ENCODE measurements at regions not wholly inside any gene's neighbourhood (a gene's known extent, or its start where the extent isn't known, plus 50 kb on each side); places are given as distances from the start of the nearest gene placed in this dataset.

GRCh38 chr10:22837771-22838170 is 90.1 kb upstream of the ARMC3 start:
- TF ChIP-seq CTCF (IDR thresholded peaks at IDR 0.05; ENCODE audit: poor library complexity, severe bottlenecking) = no peak
- TF ChIP-seq EP300 (conservative IDR thresholded peaks at IDR 0.05; ENCODE audit: poor library complexity, severe bottlenecking) = no peak
- no peak for TF ChIP-seq SMC3 (conservative IDR thresholded peaks at IDR 0.05; ENCODE audit: poor library complexity)
- no peak for TF ChIP-seq POLR2AphosphoS5 (IDR thresholded peaks at IDR 0.05)
- no peak for TF ChIP-seq EZH2 (IDR thresholded peaks at IDR 0.05; ENCODE audit: borderline replicate concordance, insufficient read depth, low read length, poor library complexity, severe bottlenecking)
